GM18505 (cell line): ENCODE measurements at regions not wholly inside any gene's neighbourhood (a gene's known extent, or its start where the extent isn't known, plus 50 kb on each side); places are given as distances from the start of the nearest gene placed in this dataset.

Experiments
- ATAC-seq: cut with Tn5 transposase; IDR thresholded peaks from one replicate; pipeline ENCODE4 v1.9.1; 2021; ENCODE audit not compliant: unreplicated experiment
- POLR2A ChIP-seq: IDR thresholded peaks from 4 replicates; pipeline ENCODE4 v1.6.1; 2011; ENCODE audit warnings: borderline replicate concordance; ENCODE audit not compliant: insufficient read depth, insufficient read length; ENCODE audit errors: extremely low read depth

GRCh38 chr14:53537422-53538315, 384.5 kb upstream of the DDHD1 start:
- no peak for TF ChIP-seq POLR2A
- ATAC-seq, result no peak

DNA sequence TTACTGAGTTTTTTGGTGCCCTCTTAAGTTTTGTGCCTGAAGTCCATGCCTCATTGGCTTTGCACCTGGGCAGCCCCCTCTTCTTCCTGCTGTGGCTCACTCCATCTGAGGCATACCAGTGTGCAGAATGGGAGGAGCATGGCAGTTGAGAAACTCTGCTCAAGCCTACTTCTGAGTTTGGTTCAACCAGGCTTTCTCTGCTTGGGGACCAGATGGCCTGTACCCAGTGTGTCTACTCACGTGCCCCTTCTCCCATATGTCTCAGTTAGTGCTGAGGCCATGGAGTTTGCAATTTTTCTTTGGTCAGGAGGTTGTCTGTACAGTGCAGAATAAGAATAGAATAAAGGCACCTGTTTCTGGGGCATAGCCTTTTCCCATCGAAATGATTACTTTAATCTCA, 383.3 kb upstream of the DDHD1 start:
- no peak for TF ChIP-seq POLR2A
- no peak for ATAC-seq

GRCh38 chr14:53534841-53535240, 381.7 kb upstream of the DDHD1 start:
- TF ChIP-seq POLR2A, result no peak
- no peak for ATAC-seq

DNA sequence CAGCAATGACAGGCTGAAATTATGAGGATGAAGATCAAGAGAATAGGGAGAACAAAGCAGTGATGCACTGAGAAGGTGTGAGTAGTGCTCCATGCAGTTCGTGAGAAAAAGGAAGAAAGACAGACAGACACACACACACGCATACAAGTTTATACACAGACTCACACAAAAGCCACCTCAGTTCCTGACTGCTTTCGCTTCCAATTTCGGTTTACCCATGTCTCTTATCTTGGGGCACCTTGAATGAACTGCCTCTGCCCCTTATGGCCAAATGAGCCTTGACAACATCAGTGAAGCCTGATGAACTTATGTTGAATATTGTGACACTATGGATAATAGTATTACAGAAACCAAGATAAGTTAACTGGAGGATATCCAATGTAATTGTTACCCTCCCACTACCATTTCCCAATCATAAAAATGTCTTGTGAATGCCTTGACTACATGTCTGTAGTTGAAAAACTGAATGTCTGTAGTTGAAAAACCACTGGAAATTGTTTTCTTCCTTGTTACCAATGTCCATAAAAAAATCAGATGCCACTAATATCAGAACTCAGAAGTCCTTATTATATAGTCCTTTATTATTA, 380.4 kb upstream of the DDHD1 start:
- TF ChIP-seq POLR2A, result no peak
- no peak for ATAC-seq

GRCh38 chr14:53532853-53533252, 379.7 kb upstream of the DDHD1 start:
- ATAC-seq, result no peak
- no peak for TF ChIP-seq POLR2A

- ATAC-seq, result no peak
- no peak for TF ChIP-seq POLR2A
These were observed 378.6 kb upstream of the DDHD1 start for GRCh38 chr14:53531730-53532129.

- ATAC-seq, result no peak
- no peak for TF ChIP-seq POLR2A
These were observed 378.0 kb upstream of the DDHD1 start for GRCh38 chr14:53531156-53531555.

DNA sequence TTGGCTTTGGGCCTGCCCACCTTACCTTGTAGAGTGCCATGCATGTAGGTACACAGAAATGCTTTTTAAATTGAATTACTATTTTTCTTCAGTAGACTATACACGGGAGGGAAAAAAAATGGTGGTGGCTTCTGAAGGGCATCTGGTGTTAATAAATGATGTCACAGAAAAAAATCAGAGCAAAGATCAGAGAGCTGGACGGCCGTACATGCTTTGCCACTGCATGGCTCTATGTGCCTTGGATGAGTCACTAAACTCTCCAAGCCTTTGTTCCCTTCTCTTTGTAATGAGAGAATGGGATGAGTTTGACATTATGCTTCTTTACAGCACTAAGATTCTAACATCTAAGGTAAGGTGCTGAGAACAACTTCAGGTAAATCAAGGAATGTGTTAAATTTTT, 376.4 kb upstream of the DDHD1 start:
- no peak for TF ChIP-seq POLR2A
- no peak for ATAC-seq

- TF ChIP-seq POLR2A, result no peak
- no peak for ATAC-seq
These were observed 375.1 kb upstream of the DDHD1 start for GRCh38 chr14:53528185-53528671.

- no peak for ATAC-seq
- no peak for TF ChIP-seq POLR2A
These were observed 373.1 kb upstream of the DDHD1 start for GRCh38 chr14:53526200-53526599.

- no peak for ATAC-seq
- TF ChIP-seq POLR2A, result no peak
These were observed 372.5 kb upstream of the DDHD1 start for GRCh38 chr14:53525608-53526007.

GRCh38 chr14:53524391-53524790, 371.3 kb upstream of the DDHD1 start:
- ATAC-seq, result no peak
- TF ChIP-seq POLR2A, result no peak

DNA sequence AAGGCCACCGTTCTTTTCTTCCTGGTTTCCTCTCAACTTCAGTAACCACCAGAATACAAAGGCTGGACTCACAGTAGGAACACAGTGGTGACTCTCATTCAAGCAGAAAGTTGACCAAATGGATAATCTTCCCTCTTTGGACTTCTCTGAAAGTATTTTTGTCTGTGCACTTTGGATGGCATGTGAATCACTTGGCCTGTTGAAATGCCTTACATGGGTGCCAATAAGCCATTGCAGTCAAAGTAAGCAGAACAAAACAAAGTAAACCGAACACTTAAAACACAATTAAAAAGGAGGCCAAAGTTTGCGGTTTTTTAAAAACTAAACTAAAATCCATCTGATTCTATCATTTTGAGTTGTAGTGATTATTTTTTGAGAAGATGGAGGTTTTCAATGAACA, 370.1 kb upstream of the DDHD1 start:
- no peak for ATAC-seq
- TF ChIP-seq POLR2A, result no peak
